Right hindlimb (tissue), 1 donor: ENCODE measurements at regions not wholly inside any gene's neighbourhood (a gene's known extent, or its start where the extent isn't known, plus 50 kb on each side); places are given as distances from the start of the nearest gene placed in this dataset.
A peak's percentile ranks its signal among the peaks of the same experiment; 100 is the strongest.
"Not testable (repeated sequence)": the region's sequence is repeated elsewhere in the genome, so short reads cannot be mapped to it uniquely, and the experiment has no call there.

ENCODE experiments used
- DNase-seq: peaks from one replicate; pipeline ENCODE4 v3.0.0-alpha.2; 2018

- no peak for DNase-seq
Observed at GRCh38 chr7:136527554-136527953, 340.9 kb upstream of the CHRM2 start.

DNA sequence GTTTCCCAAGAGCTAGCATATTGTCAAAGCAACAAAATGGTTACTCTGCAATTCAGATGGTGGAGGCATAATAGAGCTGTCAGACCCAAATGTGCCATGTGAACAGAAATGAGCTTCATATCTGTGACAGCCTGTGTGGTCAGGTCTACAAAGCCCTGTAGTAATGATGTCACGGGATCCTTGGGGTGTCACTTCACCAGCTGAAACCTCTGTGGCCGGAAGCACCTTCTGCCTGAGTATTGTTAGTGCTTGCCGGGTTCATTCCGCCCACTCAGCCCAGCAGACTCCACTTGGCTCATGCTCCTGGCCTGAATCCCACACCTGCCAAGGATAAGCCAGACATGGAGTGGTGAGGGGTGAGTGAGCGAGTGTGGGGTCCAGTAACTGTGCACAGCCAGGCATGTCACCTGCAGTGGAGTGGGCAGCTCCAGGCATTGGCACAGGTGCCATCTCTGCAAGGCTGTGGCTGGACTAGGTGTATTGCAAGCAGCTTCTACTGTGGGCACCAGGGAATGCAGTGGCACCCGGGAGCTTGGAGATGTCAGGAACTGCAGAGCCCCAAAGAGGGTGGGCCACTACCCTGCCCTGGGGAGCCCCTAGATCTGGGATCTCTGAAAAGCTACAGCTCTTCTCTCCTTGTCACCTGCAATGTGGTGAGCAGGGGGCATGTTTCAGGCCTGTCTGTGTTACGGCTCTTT lies 341.9 kb upstream of the CHRM2 start:
- DNase-seq, result no peak

- DNase-seq, result no peak
Observed at GRCh38 chr7:136523571-136523970, 344.9 kb upstream of the CHRM2 start.

DNA sequence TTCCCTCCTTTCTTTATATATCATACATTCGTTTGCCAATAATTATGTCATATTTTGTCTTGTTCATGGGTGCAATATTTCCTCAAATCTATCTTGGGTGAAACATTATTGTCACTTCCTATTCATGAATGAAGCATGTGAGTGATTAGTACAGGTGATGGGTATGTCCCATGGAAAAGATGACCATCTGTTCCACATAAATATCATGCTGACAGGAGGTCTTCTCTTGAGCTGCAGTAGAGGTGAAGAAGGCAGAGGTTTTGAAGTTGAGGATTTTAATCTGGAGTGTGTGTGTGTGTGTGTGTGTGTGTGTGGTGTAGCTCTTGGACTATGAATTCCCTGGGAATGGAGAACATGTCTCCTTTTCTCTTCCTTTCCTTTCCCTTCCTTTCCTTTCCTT lies 350.5 kb upstream of the CHRM2 start:
- no peak for DNase-seq

GRCh38 chr7:136514776-136515175 lies 353.7 kb upstream of the CHRM2 start:
- DNase-seq, result no peak

- DNase-seq, result no peak
Observed at GRCh38 chr7:136513744-136514143, 354.7 kb upstream of the CHRM2 start.

DNA sequence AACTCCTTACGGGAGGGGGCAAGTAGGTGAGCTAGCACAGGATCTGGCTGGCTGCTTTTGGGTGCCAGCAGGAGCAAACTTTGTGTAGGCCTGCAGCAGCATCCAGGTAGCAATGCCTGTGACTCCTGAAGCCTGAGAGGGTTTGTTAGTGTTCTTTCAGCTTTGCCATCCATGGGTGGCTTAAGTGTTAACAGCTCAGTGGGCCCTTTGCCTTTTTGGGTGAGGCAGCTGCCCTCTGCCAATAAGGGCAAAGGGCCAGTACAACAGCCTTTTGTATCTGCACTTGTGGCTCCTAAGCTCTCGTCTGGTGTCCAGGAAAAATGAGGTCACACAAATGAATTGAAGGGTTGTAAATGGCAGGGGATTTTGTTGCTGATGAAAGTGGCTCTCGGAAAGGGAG lies 359.0 kb upstream of the CHRM2 start:
- no peak for DNase-seq

- no peak for DNase-seq
Observed at GRCh38 chr7:136502162-136502561, 366.3 kb upstream of the CHRM2 start.

- no peak for DNase-seq
Observed at GRCh38 chr7:136501151-136501550, 367.3 kb upstream of the CHRM2 start.

DNA sequence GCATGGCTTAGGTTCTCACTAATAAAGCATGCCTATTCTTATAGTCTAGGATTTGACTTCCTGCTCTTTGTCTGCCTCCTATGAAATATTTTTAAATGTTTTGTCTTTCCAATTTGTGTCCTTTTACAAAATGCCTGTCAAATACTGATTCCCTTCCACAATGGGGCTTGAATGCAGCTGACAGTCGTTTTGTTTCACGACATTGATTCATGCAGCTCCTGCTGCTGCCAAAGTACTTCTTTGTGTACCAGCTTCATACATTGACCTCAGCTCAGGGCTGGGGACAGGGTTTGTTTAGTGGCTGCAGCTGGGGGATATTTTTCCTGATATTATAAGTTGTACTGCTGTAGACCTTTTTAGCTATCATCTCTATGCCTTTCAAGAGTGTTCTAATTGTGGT lies 371.9 kb upstream of the CHRM2 start:
- DNase-seq, result no peak

DNA sequence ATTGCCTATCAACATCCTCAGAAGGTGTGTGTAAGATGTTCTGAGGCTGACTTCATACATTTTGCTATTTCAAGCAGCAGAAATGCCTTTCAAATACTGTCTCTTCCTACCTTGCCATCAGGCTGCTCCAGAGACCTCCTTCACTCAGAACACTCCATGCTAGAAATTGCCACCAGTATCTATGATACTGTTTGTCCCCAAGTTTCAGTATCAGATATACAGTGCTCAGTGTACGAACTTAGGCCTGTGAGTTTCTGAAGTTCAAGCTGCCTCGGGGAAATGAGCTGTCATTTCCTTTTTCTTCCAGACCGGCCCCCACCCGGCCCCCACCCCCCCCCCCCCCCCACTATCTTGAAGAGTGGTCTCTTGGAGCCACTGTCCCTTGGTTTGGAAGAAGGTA lies 373.4 kb upstream of the CHRM2 start:
- DNase-seq, result no peak

DNA sequence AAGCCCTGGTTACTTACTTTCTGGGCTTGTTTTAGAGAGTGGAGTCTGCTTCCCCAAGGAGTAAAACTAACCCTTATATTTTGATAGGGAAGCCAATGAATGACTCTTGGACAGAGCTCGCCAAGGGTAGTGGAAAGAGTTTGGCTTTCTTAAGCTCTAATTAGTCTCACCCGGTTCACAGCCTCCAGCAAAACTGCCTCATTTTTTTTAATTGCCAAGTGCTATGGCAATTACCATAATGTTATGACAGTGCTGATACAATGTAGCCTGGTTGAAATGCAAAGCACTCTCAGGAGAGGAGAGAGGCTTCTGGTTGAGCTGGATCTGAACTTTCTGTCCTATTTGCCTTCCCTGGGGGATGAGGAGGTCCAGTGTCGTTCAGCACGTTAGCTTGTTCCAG lies 376.1 kb upstream of the CHRM2 start:
- no peak for DNase-seq

GRCh38 chr7:136489808-136490207 lies 378.6 kb upstream of the CHRM2 start:
- no peak for DNase-seq

- DNase-seq, result no peak
Observed at GRCh38 chr7:136480901-136481300, 387.6 kb upstream of the CHRM2 start.

DNA sequence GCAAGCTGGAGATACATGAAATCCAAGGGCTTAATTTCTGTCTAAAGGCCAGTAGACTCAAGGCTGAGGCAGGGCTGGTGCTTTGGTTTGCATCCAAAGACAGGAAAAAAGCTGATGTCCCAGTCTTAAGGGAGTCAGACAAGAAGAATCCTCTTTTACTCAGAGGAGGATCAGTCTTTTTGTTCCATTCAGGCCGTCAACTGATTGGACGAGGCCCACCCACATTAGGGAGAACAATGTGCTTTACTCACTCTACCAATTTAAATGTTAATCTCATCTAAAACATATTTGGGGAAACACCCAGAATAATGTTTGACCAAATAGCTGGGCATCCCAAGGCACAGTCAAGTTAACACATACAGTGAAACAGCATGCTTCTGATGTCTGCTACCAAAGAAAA lies 388.5 kb upstream of the CHRM2 start:
- no peak for DNase-seq

GRCh38 chr7:136470179-136470578 lies 398.3 kb upstream of the CHRM2 start:
- DNase-seq, result no peak

DNA sequence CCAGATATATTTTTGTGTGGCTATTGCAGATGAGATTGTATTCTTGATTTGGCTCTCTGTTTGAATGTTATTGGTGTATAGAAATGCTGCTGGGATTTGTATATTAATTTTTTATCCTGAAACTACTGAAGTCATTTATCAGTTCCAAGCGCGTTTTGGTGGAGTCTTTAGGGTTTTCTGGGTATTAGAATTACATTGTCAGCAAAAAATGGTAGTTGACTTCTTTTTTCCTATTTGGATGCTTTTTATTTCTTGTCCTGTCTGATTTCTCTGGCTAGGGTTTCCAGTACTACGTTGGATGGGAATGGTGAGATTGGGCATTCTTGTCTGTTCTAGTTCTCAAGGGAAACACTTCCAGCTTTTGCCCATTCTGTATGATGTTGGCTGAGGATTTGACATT lies 415.5 kb upstream of the CHRM2 start:
- DNase-seq, result no peak

DNA sequence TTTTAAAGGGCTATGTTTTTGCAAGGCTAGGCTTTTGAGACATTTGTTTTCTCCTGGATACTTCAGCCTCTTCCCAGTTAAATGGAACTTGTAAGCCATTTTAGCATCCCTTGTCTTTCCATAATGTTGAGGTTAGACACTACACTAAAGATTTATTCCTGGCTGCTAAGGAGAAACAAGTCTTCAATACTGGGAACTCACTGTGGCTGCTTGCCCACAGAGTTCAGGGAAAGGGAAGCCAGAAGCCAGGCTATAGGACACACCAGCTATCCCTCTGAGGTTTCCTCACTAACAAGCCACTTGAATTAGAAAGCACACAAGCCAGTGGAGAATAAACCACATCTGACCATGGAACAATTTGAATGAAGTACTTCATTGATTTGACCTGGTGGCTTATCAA lies 421.7 kb upstream of the CHRM2 start:
- no peak for DNase-seq

DNA sequence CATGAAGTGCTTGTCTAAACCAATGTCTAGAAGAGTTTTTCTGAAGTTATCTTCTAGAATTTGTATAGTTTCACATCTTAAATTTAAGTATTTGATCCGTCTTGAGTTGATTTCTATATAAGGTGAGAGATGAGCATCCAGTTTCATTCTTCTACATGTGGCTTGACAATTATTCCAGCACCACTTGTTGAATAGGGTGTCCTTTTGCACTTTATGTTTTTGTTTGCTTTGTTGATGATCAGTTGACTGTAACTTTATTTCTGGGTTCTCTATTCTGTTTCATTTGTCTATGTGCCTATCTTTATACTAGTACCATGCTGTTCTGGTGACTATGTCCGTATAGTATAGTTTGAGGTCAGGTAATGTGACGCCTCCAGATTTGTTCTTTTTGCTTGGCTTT lies 426.6 kb upstream of the CHRM2 start:
- no peak for DNase-seq

GRCh38 chr7:136431736-136432135 lies 436.7 kb upstream of the CHRM2 start:
- not testable (repeated sequence) for DNase-seq

- DNase-seq, result no peak
Observed at GRCh38 chr7:136424058-136424457, 444.4 kb upstream of the CHRM2 start.

- DNase-seq, result not testable (repeated sequence)
Observed at GRCh38 chr7:136419740-136420139, 442.6 kb upstream of the MTPN start.

- DNase-seq, result no peak
Observed at GRCh38 chr7:136412952-136413351, 435.8 kb upstream of the MTPN start.

GRCh38 chr7:136405931-136406777 lies 429.0 kb upstream of the MTPN start:
- peak; percentile 25 for DNase-seq

GRCh38 chr7:136403591-136403990 lies 426.4 kb upstream of the MTPN start:
- DNase-seq, result no peak
